ENCODE measurements at regions not wholly inside any gene's neighbourhood (a gene's known extent, or its start where the extent isn't known, plus 50 kb on each side); places are given as distances from the start of the nearest gene placed in this dataset.
"Not testable (repeated sequence)": the region's sequence is repeated elsewhere in the genome, so short reads cannot be mapped to it uniquely, and the experiment has no call there.

GRCh38 chr1:173257805-173258204, 50.7 kb upstream of the TNFSF4 start:
- no peaks in the 10 kb centered on the region for H3K36me3 ChIP-seq (ENCODE audit: control insufficient read depth in 4 of 4, insufficient read depth in 4 of 4, low read length in 4 of 4)
- peaks cover 0 to 7% (median 5%) of the 10 kb centered on the region in 4 donors for H3K9me3 ChIP-seq (ENCODE audit: control insufficient read depth in 4 of 4, insufficient read depth in 3 of 4, low read length in 3 of 4)
- no peaks in the 10 kb centered on the region for H3K4me1 ChIP-seq (ENCODE audit: control insufficient read depth in 5 of 5, insufficient read depth in 5 of 5, low read length in 5 of 5)
- H3K27ac ChIP-seq (ENCODE audit: low read depth in 1 of 2, low read length in 1 of 2), result no peak overlapping the region
- WGBS, 2 donors, result 89 to 91% methylated on average over 2 of the region's 2 CpGs
- no peak overlapping the region for H3K9ac ChIP-seq (ENCODE audit: insufficient read depth in 1 of 2, low read length in 2 of 2)
- no peak for TF ChIP-seq CTCF (IDR thresholded peaks at IDR 0.05; ENCODE audit: control extremely low read depth, extremely low read depth)
- H3K4me3 ChIP-seq, result no peak overlapping the region
- H3K27me3 ChIP-seq (ENCODE audit: control insufficient read depth in 3 of 3, insufficient read depth in 3 of 3, low read length in 2 of 3), result no peaks in the 10 kb centered on the region
- no peak for ATAC-seq (ENCODE audit: insufficient read depth, low FRiP score)
- no peak for DNase-seq

- no peak for TF ChIP-seq CTCF (IDR thresholded peaks at IDR 0.05; ENCODE audit: control extremely low read depth, extremely low read depth)
- H3K36me3 ChIP-seq (ENCODE audit: control insufficient read depth in 4 of 4, insufficient read depth in 4 of 4, low read length in 4 of 4), result no peaks in the 10 kb centered on the region
- DNase-seq (no peak), ATAC-seq (ENCODE audit: insufficient read depth, low FRiP score) (no peak)
- H3K4me1 ChIP-seq (ENCODE audit: control insufficient read depth in 5 of 5, insufficient read depth in 5 of 5, low read length in 5 of 5), result no peaks in the 10 kb centered on the region
- H3K27me3 ChIP-seq (ENCODE audit: control insufficient read depth in 3 of 3, insufficient read depth in 3 of 3, low read length in 2 of 3), result no peaks in the 10 kb centered on the region
- H3K27ac ChIP-seq (ENCODE audit: low read depth in 1 of 2, low read length in 1 of 2), result no peak overlapping the region
- WGBS, 2 donors, result 88 to 90% methylated on average over 5 of the region's 5 CpGs
- no peak overlapping the region for H3K4me3 ChIP-seq
- H3K9me3 ChIP-seq (ENCODE audit: control insufficient read depth in 4 of 4, insufficient read depth in 3 of 4, low read length in 3 of 4), result peaks cover 0 to 7% (median 5%) of the 10 kb centered on the region in 4 donors
- H3K9ac ChIP-seq (ENCODE audit: insufficient read depth in 1 of 2, low read length in 2 of 2), result no peak overlapping the region
These were observed 51.5 kb upstream of the TNFSF4 start for GRCh38 chr1:173258479-173259264.

GRCh38 chr1:173260329-173260728, 53.2 kb upstream of the TNFSF4 start:
- not testable (repeated sequence) for H3K27ac ChIP-seq (ENCODE audit: low read depth in 1 of 2, low read length in 1 of 2); ATAC-seq (ENCODE audit: insufficient read depth, low FRiP score); H3K4me3 ChIP-seq; H3K9me3 ChIP-seq (ENCODE audit: control insufficient read depth in 4 of 4, insufficient read depth in 3 of 4, low read length in 3 of 4); H3K4me1 ChIP-seq (ENCODE audit: control insufficient read depth in 5 of 5, insufficient read depth in 5 of 5, low read length in 5 of 5); H3K9ac ChIP-seq (ENCODE audit: insufficient read depth in 1 of 2, low read length in 2 of 2); DNase-seq; H3K27me3 ChIP-seq (ENCODE audit: control insufficient read depth in 3 of 3, insufficient read depth in 3 of 3, low read length in 2 of 3); H3K36me3 ChIP-seq (ENCODE audit: control insufficient read depth in 4 of 4, insufficient read depth in 4 of 4, low read length in 4 of 4)
- WGBS, 2 donors, result 93 to 95% methylated on average over 1 of the region's 1 CpG

- Histone ChIP-seq H3K4me3 (no peak overlapping the region), H3K9ac (ENCODE audit: insufficient read depth in 1 of 2, low read length in 2 of 2) (no peak overlapping the region), H3K36me3 (ENCODE audit: control insufficient read depth in 4 of 4, insufficient read depth in 4 of 4, low read length in 4 of 4) (no peaks in the 10 kb centered on the region), H3K4me1 (ENCODE audit: control insufficient read depth in 5 of 5, insufficient read depth in 5 of 5, low read length in 5 of 5) (no peaks in the 10 kb centered on the region), H3K27ac (ENCODE audit: low read depth in 1 of 2, low read length in 1 of 2) (no peak overlapping the region), H3K27me3 (ENCODE audit: control insufficient read depth in 3 of 3, insufficient read depth in 3 of 3, low read length in 2 of 3) (no peaks in the 10 kb centered on the region), H3K9me3 (ENCODE audit: control insufficient read depth in 4 of 4, insufficient read depth in 3 of 4, low read length in 3 of 4) (no peaks in the 10 kb centered on the region)
- ATAC-seq (ENCODE audit: insufficient read depth, low FRiP score), result no peak
- DNase-seq, result no peak
- no peak for TF ChIP-seq CTCF (IDR thresholded peaks at IDR 0.05; ENCODE audit: control extremely low read depth, extremely low read depth)
- WGBS, 2 donors, result 68 to 83% methylated on average over 3 of the region's 3 CpGs
These were observed 59.7 kb upstream of the TNFSF4 start for GRCh38 chr1:173266841-173267240.

Measured in lung (tissue), 11 donors.